ENCODE measurements at regions not wholly inside any gene's neighbourhood (a gene's known extent, or its start where the extent isn't known, plus 50 kb on each side); places are given as distances from the start of the nearest gene placed in this dataset.

DNA sequence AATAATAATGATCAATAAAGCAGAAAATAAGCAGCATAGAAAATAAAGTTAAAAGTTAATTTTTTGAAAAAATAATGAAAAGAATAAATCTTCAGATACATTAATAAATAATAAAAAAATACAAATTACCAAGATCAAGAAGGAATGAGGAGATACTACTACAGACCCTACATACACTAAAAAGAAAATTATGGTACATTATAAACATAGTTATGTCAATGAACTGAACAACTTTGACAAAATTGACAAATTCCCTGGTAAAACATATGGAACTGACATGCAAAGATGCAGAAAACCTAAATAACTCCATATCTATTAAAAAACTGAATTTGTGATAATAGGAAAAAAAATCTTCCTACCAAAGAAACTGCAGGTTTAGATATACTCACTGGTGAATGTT is 456.7 kb downstream of the PMP22 start:
- H3K4me3 ChIP-seq, result no peak overlapping the region
- H3K36me3 ChIP-seq, result no peaks in the 10 kb centered on the region
- no peak overlapping the region for H3K27ac ChIP-seq
- H3K27me3 ChIP-seq, result no peaks in the 10 kb centered on the region
- no peak for TF ChIP-seq POLR2A (IDR thresholded peaks at IDR 0.05)
- TF ChIP-seq, protein P1, sequence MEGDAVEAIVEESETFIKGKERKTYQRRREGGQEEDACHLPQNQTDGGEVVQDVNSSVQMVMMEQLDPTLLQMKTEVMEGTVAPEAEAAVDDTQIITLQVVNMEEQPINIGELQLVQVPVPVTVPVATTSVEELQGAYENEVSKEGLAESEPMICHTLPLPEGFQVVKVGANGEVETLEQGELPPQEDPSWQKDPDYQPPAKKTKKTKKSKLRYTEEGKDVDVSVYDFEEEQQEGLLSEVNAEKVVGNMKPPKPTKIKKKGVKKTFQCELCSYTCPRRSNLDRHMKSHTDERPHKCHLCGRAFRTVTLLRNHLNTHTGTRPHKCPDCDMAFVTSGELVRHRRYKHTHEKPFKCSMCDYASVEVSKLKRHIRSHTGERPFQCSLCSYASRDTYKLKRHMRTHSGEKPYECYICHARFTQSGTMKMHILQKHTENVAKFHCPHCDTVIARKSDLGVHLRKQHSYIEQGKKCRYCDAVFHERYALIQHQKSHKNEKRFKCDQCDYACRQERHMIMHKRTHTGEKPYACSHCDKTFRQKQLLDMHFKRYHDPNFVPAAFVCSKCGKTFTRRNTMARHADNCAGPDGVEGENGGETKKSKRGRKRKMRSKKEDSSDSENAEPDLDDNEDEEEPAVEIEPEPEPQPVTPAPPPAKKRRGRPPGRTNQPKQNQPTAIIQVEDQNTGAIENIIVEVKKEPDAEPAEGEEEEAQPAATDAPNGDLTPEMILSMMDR (IDR thresholded peaks at IDR 0.05), result no peak
- DNase-seq, result no peak
- no peaks in the 10 kb centered on the region for H3K9me3 ChIP-seq
- H3K4me1 ChIP-seq, result peaks cover 0 to 6% (median 0%) of the 10 kb centered on the region in 3 donors
- intact Hi-C loops (cut with DNase I), result no loop called here

DNA sequence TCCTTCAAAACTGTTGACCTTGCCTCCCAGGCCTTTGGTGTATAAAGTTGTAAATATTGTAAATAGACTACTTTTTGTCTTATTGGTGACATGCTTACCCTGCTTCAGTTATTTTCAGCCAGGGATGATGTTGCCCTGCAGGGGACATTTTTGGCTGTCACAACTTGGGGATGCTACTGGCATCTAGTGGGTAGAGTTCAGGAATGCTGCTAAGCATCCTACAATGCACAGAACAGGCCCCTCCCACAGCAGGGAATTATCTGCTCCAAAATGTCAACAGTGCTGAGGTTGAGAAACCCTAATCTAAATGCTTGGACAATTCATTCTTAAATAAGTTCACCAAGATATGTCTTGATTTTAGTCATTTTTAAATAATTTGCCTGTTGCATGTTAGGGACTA is 459.8 kb downstream of the PMP22 start:
- H3K4me1 ChIP-seq, result peaks cover 0 to 6% (median 0%) of the 10 kb centered on the region in 3 donors
- H3K27me3 ChIP-seq, result no peaks in the 10 kb centered on the region
- no peak for DNase-seq
- intact Hi-C loops (cut with DNase I), result no loop called here
- H3K4me3 ChIP-seq, result no peak overlapping the region
- no peak for TF ChIP-seq POLR2A (IDR thresholded peaks at IDR 0.05)
- TF ChIP-seq, protein P1 (IDR thresholded peaks at IDR 0.05), result no peak
- no peak overlapping the region for H3K27ac ChIP-seq
- H3K36me3 ChIP-seq, result no peaks in the 10 kb centered on the region
- no peaks in the 10 kb centered on the region for H3K9me3 ChIP-seq

DNA sequence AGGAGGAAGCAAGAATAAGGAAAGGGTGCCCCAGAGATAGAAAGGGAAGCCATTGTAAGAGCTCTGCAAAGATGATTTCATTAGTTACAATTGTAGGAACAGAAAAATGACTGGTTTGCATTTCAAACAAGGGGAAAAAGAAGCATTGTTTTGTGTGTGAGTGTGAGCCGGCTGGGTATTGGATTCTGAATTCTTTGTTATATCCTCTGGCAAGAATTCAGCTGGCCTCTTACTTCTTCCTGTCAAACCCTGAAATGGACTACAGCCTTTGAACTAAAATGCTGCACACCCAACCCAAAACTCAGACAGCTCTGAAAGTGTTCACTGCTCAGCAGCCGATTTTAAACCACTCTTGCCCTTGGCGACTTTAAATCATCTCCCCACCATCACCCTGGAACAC is 461.3 kb downstream of the PMP22 start:
- Histone ChIP-seq H3K27ac (no peak overlapping the region), H3K36me3 (no peaks in the 10 kb centered on the region), H3K9me3 (no peaks in the 10 kb centered on the region), H3K4me1 (peaks cover 0 to 6% (median 0%) of the 10 kb centered on the region in 3 donors), H3K27me3 (no peaks in the 10 kb centered on the region), H3K4me3 (no peak overlapping the region)
- WGBS, 2 donors, result 52 to 56% methylated on average over 3 of the region's 3 CpGs
- TF ChIP-seq, protein P1 (IDR thresholded peaks at IDR 0.05), result no peak
- TF ChIP-seq POLR2A (IDR thresholded peaks at IDR 0.05), result no peak
- DNase-seq, result no peak
- intact Hi-C loops (cut with DNase I), result no loop called here

DNA sequence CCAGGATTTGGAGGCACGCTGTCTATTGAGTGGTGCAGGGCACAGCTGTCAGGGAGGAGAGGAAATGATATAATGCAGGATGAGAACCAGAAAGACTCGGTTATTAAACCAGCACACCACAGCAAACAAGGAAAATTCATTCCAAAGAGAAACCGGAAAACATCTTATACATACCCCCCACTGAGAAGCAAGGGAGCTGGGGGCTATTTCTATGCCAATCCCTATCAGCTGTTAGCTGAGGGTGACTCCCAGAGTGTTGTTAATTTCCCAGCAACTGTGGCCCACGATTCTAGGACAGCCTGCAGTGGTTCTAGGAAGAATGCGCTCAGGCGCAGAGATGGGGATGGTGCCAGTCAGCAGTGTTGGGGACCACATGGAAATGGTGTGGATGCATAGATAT is 467.3 kb downstream of the PMP22 start:
- Histone ChIP-seq H3K36me3 (no peaks in the 10 kb centered on the region), H3K4me3 (no peak overlapping the region), H3K27ac (no peak overlapping the region), H3K27me3 (peaks cover 0 to 4% (median 0%) of the 10 kb centered on the region in 4 donors), H3K4me1 (peaks cover 0 to 13% (median 5%) of the 10 kb centered on the region in 3 donors), H3K9me3 (no peaks in the 10 kb centered on the region)
- intact Hi-C loops (cut with DNase I), result no loop called here
- WGBS, 2 donors, result 68 to 74% methylated on average over 6 of the region's 6 CpGs
- TF ChIP-seq POLR2A (IDR thresholded peaks at IDR 0.05), result no peak
- TF ChIP-seq, protein P1 (IDR thresholded peaks at IDR 0.05), result no peak
- no peak for DNase-seq

DNA sequence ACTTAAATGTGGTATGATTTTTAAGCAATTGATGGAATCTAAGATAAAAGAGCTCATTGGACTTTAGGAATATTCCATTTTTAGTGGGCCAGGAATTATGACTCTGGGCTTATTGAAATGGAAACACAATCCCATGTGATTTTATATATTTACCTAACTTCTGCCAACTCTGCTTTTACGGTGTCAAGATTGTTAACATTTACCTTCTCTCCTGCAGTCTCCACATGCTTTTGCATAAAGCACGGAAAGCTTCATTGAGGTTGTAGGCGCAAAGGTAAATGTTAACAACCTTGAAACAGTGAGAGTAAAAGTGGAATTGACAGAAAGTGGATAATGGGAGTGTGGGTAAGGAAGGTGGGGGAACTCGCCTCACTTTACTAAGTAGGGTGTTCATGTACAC is 468.1 kb downstream of the PMP22 start:
- no peak overlapping the region for H3K27ac ChIP-seq
- WGBS, 2 donors, result 72 to 76% methylated on average over 4 of the region's 4 CpGs
- no peak for DNase-seq
- peaks cover 0 to 4% (median 0%) of the 10 kb centered on the region in 4 donors for H3K27me3 ChIP-seq
- no peaks in the 10 kb centered on the region for H3K9me3 ChIP-seq
- no peaks in the 10 kb centered on the region for H3K36me3 ChIP-seq
- H3K4me3 ChIP-seq, result no peak overlapping the region
- TF ChIP-seq, protein P1 (IDR thresholded peaks at IDR 0.05), result no peak
- no peak for TF ChIP-seq POLR2A (IDR thresholded peaks at IDR 0.05)
- H3K4me1 ChIP-seq, result peaks cover 0 to 19% (median 5%) of the 10 kb centered on the region in 3 donors
- intact Hi-C loops (cut with DNase I), result no loop called here
